HEK293 (cell line): ENCODE measurements at regions not wholly inside any gene's neighbourhood (a gene's known extent, or its start where the extent isn't known, plus 50 kb on each side); places are given as distances from the start of the nearest gene placed in this dataset.

ENCODE experiments used
- IKZF3 ChIP-seq: fragments of 450-650 bp; IDR thresholded peaks from 2 replicates; pipeline ENCODE4 v1.5.0; 2018; ENCODE audit warnings: missing biosample characterization, mild to moderate bottlenecking, missing genetic modification characterization, moderate library complexity
- ZNF114 ChIP-seq: fragments of 450-650 bp; formaldehyde crosslinking; IDR thresholded peaks from 2 replicates; pipeline ENCODE4 v1.5.0; 2017; ENCODE audit warnings: missing biosample characterization, missing genetic modification characterization
- ZNF670 ChIP-seq: fragments of 450-650 bp; formaldehyde crosslinking; IDR thresholded peaks from 2 replicates; pipeline ENCODE4 v1.5.1; 2016; ENCODE audit warnings: missing biosample characterization, missing genetic modification characterization, low read depth
- ZNF776 ChIP-seq: fragments of 450-650 bp; formaldehyde crosslinking; IDR thresholded peaks from 2 replicates; pipeline ENCODE4 v1.5.0; 2017; ENCODE audit warnings: missing biosample characterization, missing genetic modification characterization, borderline replicate concordance
- ZNF830 ChIP-seq: fragments of 450-650 bp; IDR thresholded peaks from 2 replicates; pipeline ENCODE4 v1.5.0; 2018; ENCODE audit warnings: missing biosample characterization, missing genetic modification characterization, low read depth, mild to moderate bottlenecking, moderate library complexity
- TF ChIP-seq, protein P1 (sequence below): fragments of 450-650 bp; formaldehyde crosslinking; IDR thresholded peaks from 2 replicates; pipeline ENCODE4 v1.5.1; 2016; ENCODE audit warnings: missing biosample characterization, missing genetic modification characterization
- TF ChIP-seq, protein P2 (sequence below): fragments of 450-650 bp; formaldehyde crosslinking; optimal IDR thresholded peaks from 2 replicates; pipeline ENCODE3; 2016; ENCODE audit warnings: missing biosample characterization, mild to moderate bottlenecking, missing genetic modification characterization
- TF ChIP-seq, protein P3 (sequence below): fragments of 450-650 bp; formaldehyde crosslinking; IDR thresholded peaks from 2 replicates; pipeline ENCODE4 v1.5.1; 2016; ENCODE audit warnings: missing biosample characterization, missing genetic modification characterization
- TF ChIP-seq, protein P4 (sequence below): fragments of 450-650 bp; formaldehyde crosslinking; IDR thresholded peaks from 2 replicates; pipeline ENCODE4 v1.5.1; 2016; ENCODE audit warnings: missing biosample characterization, missing genetic modification characterization, borderline replicate concordance
- TF ChIP-seq, protein P5 (sequence below): fragments of 450-650 bp; formaldehyde crosslinking; IDR thresholded peaks from 2 replicates; pipeline ENCODE4 v1.5.1; 2016; ENCODE audit warnings: missing biosample characterization, missing genetic modification characterization

DNA sequence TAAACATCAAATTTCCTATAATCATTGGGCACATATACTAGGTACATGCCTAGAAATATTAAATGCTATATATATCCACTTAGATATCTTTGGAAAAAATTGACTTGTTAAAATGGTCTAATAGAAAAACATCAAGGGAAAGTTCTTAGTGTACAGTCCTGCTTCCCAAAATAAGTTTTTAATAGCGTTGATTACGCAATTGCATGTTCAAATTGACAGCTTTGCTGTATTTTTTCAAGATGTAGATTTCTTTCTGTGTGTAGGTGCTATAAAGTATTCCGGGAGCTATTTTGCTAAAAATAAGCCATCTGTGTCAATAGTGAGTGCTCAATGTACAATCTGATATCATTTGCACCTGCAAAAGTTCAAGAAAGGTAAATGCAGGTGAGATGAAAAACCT, 463.9 kb upstream of the ATP2B1 start:
- TF ChIP-seq ZNF670 (no peak), ZNF830 (tag by site-specific recombination) (no peak), ZNF114 (tag by site-specific recombination) (no peak), IKZF3 (no peak), ZNF776 (tag by site-specific recombination) (no peak)
- TF ChIP-seq, protein P1, sequence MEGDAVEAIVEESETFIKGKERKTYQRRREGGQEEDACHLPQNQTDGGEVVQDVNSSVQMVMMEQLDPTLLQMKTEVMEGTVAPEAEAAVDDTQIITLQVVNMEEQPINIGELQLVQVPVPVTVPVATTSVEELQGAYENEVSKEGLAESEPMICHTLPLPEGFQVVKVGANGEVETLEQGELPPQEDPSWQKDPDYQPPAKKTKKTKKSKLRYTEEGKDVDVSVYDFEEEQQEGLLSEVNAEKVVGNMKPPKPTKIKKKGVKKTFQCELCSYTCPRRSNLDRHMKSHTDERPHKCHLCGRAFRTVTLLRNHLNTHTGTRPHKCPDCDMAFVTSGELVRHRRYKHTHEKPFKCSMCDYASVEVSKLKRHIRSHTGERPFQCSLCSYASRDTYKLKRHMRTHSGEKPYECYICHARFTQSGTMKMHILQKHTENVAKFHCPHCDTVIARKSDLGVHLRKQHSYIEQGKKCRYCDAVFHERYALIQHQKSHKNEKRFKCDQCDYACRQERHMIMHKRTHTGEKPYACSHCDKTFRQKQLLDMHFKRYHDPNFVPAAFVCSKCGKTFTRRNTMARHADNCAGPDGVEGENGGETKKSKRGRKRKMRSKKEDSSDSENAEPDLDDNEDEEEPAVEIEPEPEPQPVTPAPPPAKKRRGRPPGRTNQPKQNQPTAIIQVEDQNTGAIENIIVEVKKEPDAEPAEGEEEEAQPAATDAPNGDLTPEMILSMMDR (tag by site-specific recombination), result no peak
- TF ChIP-seq, protein P2, sequence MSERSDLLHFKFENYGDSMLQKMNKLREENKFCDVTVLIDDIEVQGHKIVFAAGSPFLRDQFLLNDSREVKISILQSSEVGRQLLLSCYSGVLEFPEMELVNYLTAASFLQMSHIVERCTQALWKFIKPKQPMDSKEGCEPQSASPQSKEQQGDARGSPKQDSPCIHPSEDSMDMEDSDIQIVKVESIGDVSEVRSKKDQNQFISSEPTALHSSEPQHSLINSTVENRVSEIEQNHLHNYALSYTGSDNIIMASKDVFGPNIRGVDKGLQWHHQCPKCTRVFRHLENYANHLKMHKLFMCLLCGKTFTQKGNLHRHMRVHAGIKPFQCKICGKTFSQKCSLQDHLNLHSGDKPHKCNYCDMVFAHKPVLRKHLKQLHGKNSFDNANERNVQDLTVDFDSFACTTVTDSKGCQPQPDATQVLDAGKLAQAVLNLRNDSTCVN (tag by site-specific recombination), result no peak
- TF ChIP-seq, protein P3, sequence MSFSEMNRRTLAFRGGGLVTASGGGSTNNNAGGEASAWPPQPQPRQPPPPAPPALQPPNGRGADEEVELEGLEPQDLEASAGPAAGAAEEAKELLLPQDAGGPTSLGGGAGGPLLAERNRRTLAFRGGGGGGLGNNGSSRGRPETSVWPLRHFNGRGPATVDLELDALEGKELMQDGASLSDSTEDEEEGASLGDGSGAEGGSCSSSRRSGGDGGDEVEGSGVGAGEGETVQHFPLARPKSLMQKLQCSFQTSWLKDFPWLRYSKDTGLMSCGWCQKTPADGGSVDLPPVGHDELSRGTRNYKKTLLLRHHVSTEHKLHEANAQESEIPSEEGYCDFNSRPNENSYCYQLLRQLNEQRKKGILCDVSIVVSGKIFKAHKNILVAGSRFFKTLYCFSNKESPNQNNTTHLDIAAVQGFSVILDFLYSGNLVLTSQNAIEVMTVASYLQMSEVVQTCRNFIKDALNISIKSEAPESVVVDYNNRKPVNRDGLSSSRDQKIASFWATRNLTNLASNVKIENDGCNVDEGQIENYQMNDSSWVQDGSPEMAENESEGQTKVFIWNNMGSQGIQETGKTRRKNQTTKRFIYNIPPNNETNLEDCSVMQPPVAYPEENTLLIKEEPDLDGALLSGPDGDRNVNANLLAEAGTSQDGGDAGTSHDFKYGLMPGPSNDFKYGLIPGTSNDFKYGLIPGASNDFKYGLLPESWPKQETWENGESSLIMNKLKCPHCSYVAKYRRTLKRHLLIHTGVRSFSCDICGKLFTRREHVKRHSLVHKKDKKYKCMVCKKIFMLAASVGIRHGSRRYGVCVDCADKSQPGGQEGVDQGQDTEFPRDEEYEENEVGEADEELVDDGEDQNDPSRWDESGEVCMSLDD (tag by site-specific recombination), result no peak
- TF ChIP-seq, protein P4, sequence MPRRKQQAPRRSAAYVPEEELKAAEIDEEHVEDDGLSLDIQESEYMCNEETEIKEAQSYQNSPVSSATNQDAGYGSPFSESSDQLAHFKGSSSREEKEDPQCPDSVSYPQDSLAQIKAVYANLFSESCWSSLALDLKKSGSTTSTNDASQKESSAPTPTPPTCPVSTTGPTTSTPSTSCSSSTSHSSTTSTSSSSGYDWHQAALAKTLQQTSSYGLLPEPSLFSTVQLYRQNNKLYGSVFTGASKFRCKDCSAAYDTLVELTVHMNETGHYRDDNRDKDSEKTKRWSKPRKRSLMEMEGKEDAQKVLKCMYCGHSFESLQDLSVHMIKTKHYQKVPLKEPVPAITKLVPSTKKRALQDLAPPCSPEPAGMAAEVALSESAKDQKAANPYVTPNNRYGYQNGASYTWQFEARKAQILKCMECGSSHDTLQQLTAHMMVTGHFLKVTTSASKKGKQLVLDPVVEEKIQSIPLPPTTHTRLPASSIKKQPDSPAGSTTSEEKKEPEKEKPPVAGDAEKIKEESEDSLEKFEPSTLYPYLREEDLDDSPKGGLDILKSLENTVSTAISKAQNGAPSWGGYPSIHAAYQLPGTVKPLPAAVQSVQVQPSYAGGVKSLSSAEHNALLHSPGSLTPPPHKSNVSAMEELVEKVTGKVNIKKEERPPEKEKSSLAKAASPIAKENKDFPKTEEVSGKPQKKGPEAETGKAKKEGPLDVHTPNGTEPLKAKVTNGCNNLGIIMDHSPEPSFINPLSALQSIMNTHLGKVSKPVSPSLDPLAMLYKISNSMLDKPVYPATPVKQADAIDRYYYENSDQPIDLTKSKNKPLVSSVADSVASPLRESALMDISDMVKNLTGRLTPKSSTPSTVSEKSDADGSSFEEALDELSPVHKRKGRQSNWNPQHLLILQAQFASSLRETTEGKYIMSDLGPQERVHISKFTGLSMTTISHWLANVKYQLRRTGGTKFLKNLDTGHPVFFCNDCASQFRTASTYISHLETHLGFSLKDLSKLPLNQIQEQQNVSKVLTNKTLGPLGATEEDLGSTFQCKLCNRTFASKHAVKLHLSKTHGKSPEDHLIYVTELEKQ, result no peak
- TF ChIP-seq, protein P5, sequence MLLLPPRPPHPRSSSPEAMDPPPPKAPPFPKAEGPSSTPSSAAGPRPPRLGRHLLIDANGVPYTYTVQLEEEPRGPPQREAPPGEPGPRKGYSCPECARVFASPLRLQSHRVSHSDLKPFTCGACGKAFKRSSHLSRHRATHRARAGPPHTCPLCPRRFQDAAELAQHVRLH (tag by site-specific recombination), result no peak
